ENCODE measurements at regions not wholly inside any gene's neighbourhood (a gene's known extent, or its start where the extent isn't known, plus 50 kb on each side); places are given as distances from the start of the nearest gene placed in this dataset.
"Not testable (repeated sequence)": the region's sequence is repeated elsewhere in the genome, so short reads cannot be mapped to it uniquely, and the experiment has no call there.

GRCh38 chr13:72638059-72638815 lies 89.2 kb downstream of the MZT1 start:
- Histone ChIP-seq H3K4me3 (ENCODE audit: low read length) (no peak overlapping the region), H3K36me3 (ENCODE audit: insufficient read depth, low read length) (no peaks in the 10 kb centered on the region), H3K9me3 (replicated peaks; ENCODE audit: low read length) (no peaks in the 10 kb centered on the region), H3K9ac (ENCODE audit: low read depth, low read length) (no peak overlapping the region), H3K4me1 (ENCODE audit: control insufficient read depth, insufficient read depth, low read length) (no peaks in the 10 kb centered on the region), H3K4me2 (ENCODE audit: low read length) (no peak overlapping the region), H3K27me3 (ENCODE audit: control insufficient read depth, insufficient read depth, low read length) (no peaks in the 10 kb centered on the region)

GRCh38 chr13:72637561-72637960 lies 89.9 kb downstream of the MZT1 start:
- Histone ChIP-seq H3K9ac (ENCODE audit: low read depth, low read length) (no peak overlapping the region), H3K4me3 (ENCODE audit: low read length) (no peak overlapping the region), H3K27me3 (ENCODE audit: control insufficient read depth, insufficient read depth, low read length) (no peaks in the 10 kb centered on the region), H3K4me1 (ENCODE audit: control insufficient read depth, insufficient read depth, low read length) (no peaks in the 10 kb centered on the region), H3K36me3 (ENCODE audit: insufficient read depth, low read length) (no peaks in the 10 kb centered on the region), H3K4me2 (ENCODE audit: low read length) (no peak overlapping the region), H3K9me3 (replicated peaks; ENCODE audit: low read length) (no peaks in the 10 kb centered on the region)

GRCh38 chr13:72634859-72635258 lies 92.6 kb downstream of the MZT1 start:
- Histone ChIP-seq H3K9ac (ENCODE audit: low read depth, low read length) (no peak overlapping the region), H3K9me3 (replicated peaks; ENCODE audit: low read length) (no peaks in the 10 kb centered on the region), H3K4me2 (ENCODE audit: low read length) (no peak overlapping the region), H3K4me1 (ENCODE audit: control insufficient read depth, insufficient read depth, low read length) (no peaks in the 10 kb centered on the region), H3K4me3 (ENCODE audit: low read length) (no peak overlapping the region), H3K27me3 (ENCODE audit: control insufficient read depth, insufficient read depth, low read length) (no peaks in the 10 kb centered on the region), H3K36me3 (ENCODE audit: insufficient read depth, low read length) (no peaks in the 10 kb centered on the region)

- H3K36me3 ChIP-seq (ENCODE audit: insufficient read depth, low read length): no peaks in the 10 kb centered on the region
- no peak overlapping the region for H3K4me3 ChIP-seq (ENCODE audit: low read length)
- no peaks in the 10 kb centered on the region for H3K9me3 ChIP-seq (replicated peaks; ENCODE audit: low read length)
- no peak overlapping the region for H3K4me2 ChIP-seq (ENCODE audit: low read length)
- H3K9ac ChIP-seq (ENCODE audit: low read depth, low read length): no peak overlapping the region
- H3K4me1 ChIP-seq (ENCODE audit: control insufficient read depth, insufficient read depth, low read length): no peaks in the 10 kb centered on the region
- no peaks in the 10 kb centered on the region for H3K27me3 ChIP-seq (ENCODE audit: control insufficient read depth, insufficient read depth, low read length)
These were observed 104.9 kb downstream of the MZT1 start for GRCh38 chr13:72622546-72622945.

- Histone ChIP-seq H3K4me2 (ENCODE audit: low read length) (no peak overlapping the region), H3K36me3 (ENCODE audit: insufficient read depth, low read length) (no peaks in the 10 kb centered on the region), H3K4me1 (ENCODE audit: control insufficient read depth, insufficient read depth, low read length) (no peaks in the 10 kb centered on the region), H3K27me3 (ENCODE audit: control insufficient read depth, insufficient read depth, low read length) (no peaks in the 10 kb centered on the region), H3K9me3 (replicated peaks; ENCODE audit: low read length) (no peaks in the 10 kb centered on the region), H3K4me3 (ENCODE audit: low read length) (no peak overlapping the region), H3K9ac (ENCODE audit: low read depth, low read length) (no peak overlapping the region)
These were observed 106.6 kb downstream of the MZT1 start for GRCh38 chr13:72620874-72621273.

- Histone ChIP-seq H3K36me3 (ENCODE audit: insufficient read depth, low read length) (no peaks in the 10 kb centered on the region), H3K27me3 (ENCODE audit: control insufficient read depth, insufficient read depth, low read length) (no peaks in the 10 kb centered on the region), H3K4me2 (ENCODE audit: low read length) (no peak overlapping the region), H3K4me3 (ENCODE audit: low read length) (no peak overlapping the region), H3K9ac (ENCODE audit: low read depth, low read length) (no peak overlapping the region), H3K9me3 (replicated peaks; ENCODE audit: low read length) (no peaks in the 10 kb centered on the region), H3K4me1 (ENCODE audit: control insufficient read depth, insufficient read depth, low read length) (no peaks in the 10 kb centered on the region)
These were observed 109.5 kb downstream of the MZT1 start for GRCh38 chr13:72617951-72618350.

GRCh38 chr13:72617186-72617585 lies 110.2 kb downstream of the MZT1 start:
- no peaks in the 10 kb centered on the region for H3K27me3 ChIP-seq (ENCODE audit: control insufficient read depth, insufficient read depth, low read length)
- no peaks in the 10 kb centered on the region for H3K36me3 ChIP-seq (ENCODE audit: insufficient read depth, low read length)
- H3K9ac ChIP-seq (ENCODE audit: low read depth, low read length): no peak overlapping the region
- H3K4me3 ChIP-seq (ENCODE audit: low read length): no peak overlapping the region
- H3K4me1 ChIP-seq (ENCODE audit: control insufficient read depth, insufficient read depth, low read length): no peaks in the 10 kb centered on the region
- no peak overlapping the region for H3K4me2 ChIP-seq (ENCODE audit: low read length)
- no peaks in the 10 kb centered on the region for H3K9me3 ChIP-seq (replicated peaks; ENCODE audit: low read length)

GRCh38 chr13:72610251-72610891 lies 117.1 kb downstream of the MZT1 start:
- not testable (repeated sequence) for H3K27me3 ChIP-seq (ENCODE audit: control insufficient read depth, insufficient read depth, low read length); H3K4me2 ChIP-seq (ENCODE audit: low read length); H3K9ac ChIP-seq (ENCODE audit: low read depth, low read length); H3K4me3 ChIP-seq (ENCODE audit: low read length); H3K4me1 ChIP-seq (ENCODE audit: control insufficient read depth, insufficient read depth, low read length); H3K36me3 ChIP-seq (ENCODE audit: insufficient read depth, low read length); H3K9me3 ChIP-seq (replicated peaks; ENCODE audit: low read length)

GRCh38 chr13:72599178-72599743 lies 128.2 kb downstream of the MZT1 start:
- H3K27me3 ChIP-seq (ENCODE audit: control insufficient read depth, insufficient read depth, low read length): no peaks in the 10 kb centered on the region
- no peaks in the 10 kb centered on the region for H3K9me3 ChIP-seq (replicated peaks; ENCODE audit: low read length)
- H3K4me3 ChIP-seq (ENCODE audit: low read length): no peak overlapping the region
- no peak overlapping the region for H3K4me2 ChIP-seq (ENCODE audit: low read length)
- H3K4me1 ChIP-seq (ENCODE audit: control insufficient read depth, insufficient read depth, low read length): no peaks in the 10 kb centered on the region
- no peak overlapping the region for H3K9ac ChIP-seq (ENCODE audit: low read depth, low read length)
- no peaks in the 10 kb centered on the region for H3K36me3 ChIP-seq (ENCODE audit: insufficient read depth, low read length)

GRCh38 chr13:72590091-72590740 lies 137.2 kb downstream of the MZT1 start:
- H3K9ac ChIP-seq (ENCODE audit: low read depth, low read length): no peak overlapping the region
- H3K36me3 ChIP-seq (ENCODE audit: insufficient read depth, low read length): no peaks in the 10 kb centered on the region
- no peaks in the 10 kb centered on the region for H3K4me1 ChIP-seq (ENCODE audit: control insufficient read depth, insufficient read depth, low read length)
- no peaks in the 10 kb centered on the region for H3K9me3 ChIP-seq (replicated peaks; ENCODE audit: low read length)
- H3K27me3 ChIP-seq (ENCODE audit: control insufficient read depth, insufficient read depth, low read length): peaks cover 13% of the 10 kb centered on the region
- H3K4me2 ChIP-seq (ENCODE audit: low read length): no peak overlapping the region
- no peak overlapping the region for H3K4me3 ChIP-seq (ENCODE audit: low read length)

GRCh38 chr13:72586518-72586917 lies 140.9 kb downstream of the MZT1 start:
- Histone ChIP-seq H3K36me3 (ENCODE audit: insufficient read depth, low read length) (no peaks in the 10 kb centered on the region), H3K4me3 (ENCODE audit: low read length) (no peak overlapping the region), H3K4me2 (ENCODE audit: low read length) (no peak overlapping the region), H3K9me3 (replicated peaks; ENCODE audit: low read length) (no peaks in the 10 kb centered on the region), H3K27me3 (ENCODE audit: control insufficient read depth, insufficient read depth, low read length) (peaks cover 4% of the 10 kb centered on the region), H3K9ac (ENCODE audit: low read depth, low read length) (no peak overlapping the region), H3K4me1 (ENCODE audit: control insufficient read depth, insufficient read depth, low read length) (no peaks in the 10 kb centered on the region)
